HuH-7.5 (cell line): ENCODE measurements at regions not wholly inside any gene's neighbourhood (a gene's known extent, or its start where the extent isn't known, plus 50 kb on each side); places are given as distances from the start of the nearest gene placed in this dataset.

Experiments
- DNase-seq: peaks from one replicate; pipeline ENCODE4 v3.0.0; 2011; ENCODE audit warnings: low spot score

- no peak for DNase-seq
These were observed 136.8 kb upstream of the BTBD3 start for GRCh38 chr20:11780765-11781369.

DNA sequence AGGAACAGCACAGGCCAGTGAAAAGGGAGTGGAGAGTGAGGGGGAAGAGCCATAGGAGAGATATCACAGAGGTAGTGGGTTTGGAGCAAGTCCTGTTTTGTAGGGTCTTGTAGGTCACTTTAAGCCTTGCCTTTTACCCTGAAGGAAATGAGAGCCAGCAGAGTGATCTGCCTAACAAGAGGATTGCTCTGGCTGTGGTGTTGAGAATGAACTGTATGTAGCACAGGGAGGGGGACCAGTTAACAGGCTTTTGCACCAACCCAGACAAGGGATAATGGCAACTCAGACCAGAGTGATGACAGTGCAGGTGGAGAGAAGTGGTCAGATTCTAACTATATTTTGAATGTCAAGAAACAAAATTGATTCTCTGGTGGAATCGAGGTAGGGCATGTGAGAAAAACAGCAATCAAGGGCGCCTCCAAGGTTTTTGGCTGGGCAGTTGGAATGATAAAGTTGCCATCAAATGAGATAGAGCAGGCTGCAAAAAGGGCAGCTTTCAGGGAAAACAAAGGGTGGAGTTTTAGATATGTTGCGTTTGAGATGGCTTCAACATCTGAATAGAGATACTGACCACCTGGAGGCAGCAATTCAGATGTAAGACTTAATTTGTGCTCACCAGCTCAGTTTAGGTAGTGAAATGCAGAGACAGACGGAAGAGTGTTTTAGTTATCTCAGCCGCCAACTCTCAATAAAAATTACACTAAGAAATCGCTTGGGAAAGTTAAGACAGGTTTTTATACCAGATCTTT is 134.4 kb upstream of the BTBD3 start:
- no peak for DNase-seq

- DNase-seq, result no peak
These were observed 131.7 kb upstream of the BTBD3 start for GRCh38 chr20:11785885-11786507.

GRCh38 chr20:11790046-11790445 is 127.6 kb upstream of the BTBD3 start:
- DNase-seq, result no peak

GRCh38 chr20:11791316-11791715 is 126.4 kb upstream of the BTBD3 start:
- DNase-seq, result no peak

GRCh38 chr20:11791835-11792567 is 125.7 kb upstream of the BTBD3 start:
- no peak for DNase-seq

- no peak for DNase-seq
These were observed 125.1 kb upstream of the BTBD3 start for GRCh38 chr20:11792568-11792953.

DNA sequence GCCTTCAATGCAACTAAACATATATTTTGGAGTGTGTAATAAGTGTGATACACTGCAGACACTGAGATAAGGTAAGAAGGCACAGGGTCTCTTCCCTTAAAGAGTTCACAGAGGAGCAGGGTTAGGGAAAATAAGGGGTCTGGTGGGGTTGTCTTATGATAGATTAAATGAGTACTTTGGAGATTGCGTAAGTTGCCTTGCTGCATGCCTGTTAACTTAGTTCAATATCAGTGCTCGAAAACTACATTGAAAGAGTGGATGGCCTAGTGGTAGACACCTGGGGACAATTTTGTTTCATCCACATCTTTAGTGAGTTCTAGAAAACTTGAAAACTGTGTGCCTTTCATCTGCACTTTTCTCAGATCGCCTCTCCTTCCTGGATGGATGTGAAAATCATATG is 123.2 kb upstream of the BTBD3 start:
- no peak for DNase-seq

DNA sequence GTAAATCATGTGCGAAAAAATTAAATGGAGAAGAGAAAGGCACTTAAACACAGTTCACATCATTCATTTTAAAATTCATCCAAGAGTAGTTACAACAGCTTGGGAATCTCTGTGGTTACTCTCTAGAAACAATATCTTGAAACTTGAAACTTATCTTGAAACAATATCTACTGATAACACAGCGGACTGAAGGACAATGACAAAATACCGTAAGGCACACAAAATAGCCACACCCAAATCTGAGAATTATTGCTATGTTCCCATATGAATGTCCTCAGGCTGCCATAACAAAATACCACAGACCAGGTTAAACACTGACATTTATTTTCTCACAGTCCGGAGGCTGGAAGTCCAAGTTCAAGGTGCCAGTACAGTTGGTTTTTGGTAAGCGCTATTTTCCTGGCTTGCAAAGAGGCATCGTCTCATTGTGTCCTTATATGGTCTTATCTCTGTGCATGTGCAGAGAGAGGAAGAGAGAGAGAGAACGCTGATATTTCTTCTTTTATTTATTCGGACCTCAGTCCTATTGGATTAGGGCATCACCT is 122.5 kb upstream of the BTBD3 start:
- no peak for DNase-seq

DNA sequence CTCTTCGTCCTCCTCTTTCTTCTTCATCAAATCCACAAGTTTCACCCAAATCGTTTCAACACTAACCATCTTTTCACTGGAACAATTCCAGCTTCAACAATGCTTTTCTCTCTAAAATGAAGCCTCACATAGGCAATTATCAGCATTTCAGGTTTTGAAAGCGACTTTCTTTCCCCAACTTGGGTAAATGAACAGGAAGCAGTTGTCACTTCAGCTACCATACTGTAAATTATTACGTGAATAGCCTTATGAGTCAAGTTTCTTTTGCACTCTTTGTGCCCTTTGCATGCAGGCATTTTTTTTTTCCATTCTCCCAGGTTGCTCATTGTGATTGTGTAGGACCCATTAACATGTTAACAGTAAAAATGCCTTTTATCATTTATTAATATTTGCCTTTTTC is 121.7 kb upstream of the BTBD3 start:
- no peak for DNase-seq

DNA sequence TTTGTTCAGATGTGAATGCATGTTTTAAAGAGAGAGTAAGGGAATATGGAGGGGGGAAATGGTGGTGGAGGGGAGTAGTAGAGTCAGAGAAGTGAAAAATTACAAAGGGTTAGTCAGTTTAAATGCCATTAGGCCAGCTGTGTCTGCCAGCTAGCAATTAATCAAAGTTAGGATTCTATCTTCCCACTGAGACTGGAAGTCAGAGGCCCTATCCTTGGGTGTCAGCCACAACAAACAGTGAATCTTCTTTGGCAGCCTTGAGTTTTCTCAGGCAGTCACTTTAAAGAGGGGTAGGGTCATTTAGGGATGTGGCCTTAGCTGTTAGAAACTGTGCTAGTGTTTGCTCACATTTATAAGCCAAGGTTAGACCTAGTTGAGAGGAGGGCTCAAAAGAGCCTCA is 120.5 kb upstream of the BTBD3 start:
- DNase-seq, result no peak

DNA sequence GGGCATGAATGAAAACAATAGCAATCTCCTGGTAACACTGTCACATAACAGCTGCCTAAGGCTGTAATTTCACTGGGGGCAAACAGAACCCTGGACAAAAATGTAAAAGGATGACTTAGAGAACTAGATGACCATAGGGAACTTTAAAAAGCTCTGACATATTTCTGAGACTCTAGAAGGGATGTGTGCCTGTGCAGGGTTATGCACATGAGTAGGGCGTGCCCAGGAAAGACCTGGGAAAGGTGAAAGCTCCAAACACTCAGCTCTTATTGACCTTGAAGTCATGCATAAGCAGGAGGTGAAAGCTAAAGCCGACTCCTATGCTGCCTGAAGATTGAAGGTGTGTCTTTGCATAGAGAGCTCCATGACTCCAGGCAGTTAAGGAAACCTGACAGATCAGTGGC is 118.4 kb upstream of the BTBD3 start:
- no peak for DNase-seq

DNA sequence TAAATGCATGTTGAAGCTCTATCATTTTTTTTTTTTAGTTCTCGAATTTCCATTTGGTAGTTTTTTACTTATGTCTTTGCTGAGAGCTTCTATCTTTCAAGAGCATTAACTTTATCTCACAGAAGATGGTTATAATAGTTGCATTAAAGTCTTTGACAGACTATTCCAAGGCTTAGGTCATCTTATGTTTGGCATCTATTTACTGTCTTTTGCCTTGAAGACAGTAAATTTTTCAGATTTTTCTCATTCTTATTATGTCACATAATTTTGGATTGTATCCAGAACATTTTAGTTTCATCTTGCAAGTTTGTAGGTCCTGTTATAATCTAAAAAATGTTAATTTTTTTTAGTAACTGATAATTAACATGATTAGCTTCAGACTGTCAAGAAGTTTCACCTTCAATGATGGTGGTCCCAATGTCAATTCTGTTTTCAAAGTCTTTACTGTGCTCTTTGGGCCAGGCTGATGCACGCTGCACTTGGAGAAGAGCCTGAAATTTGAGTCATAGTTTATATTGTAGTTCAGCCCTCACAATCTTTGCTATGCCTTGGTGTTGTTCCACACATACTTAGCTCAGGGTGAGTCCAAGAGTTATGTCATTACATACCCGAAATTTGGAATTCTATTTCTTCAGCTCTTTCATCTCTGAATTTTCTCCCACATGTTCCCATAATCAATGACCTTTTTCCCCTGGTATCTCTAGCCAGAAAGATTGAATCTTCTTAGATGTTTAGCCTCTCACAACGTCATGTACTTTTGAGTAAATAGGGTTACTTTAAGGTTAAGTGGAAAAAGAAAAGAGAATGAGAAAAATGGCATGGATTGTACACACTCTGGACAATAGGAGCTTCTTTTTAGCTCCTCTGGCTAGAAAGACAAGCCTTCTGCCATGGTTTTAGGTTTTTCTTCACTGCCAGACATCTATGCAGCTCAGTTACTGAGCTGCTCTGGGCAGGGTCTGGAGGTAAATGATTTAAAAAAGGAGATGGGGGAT is 110.3 kb upstream of the BTBD3 start:
- DNase-seq, result no peak

GRCh38 chr20:11808841-11809240 is 108.9 kb upstream of the BTBD3 start:
- no peak for DNase-seq

DNA sequence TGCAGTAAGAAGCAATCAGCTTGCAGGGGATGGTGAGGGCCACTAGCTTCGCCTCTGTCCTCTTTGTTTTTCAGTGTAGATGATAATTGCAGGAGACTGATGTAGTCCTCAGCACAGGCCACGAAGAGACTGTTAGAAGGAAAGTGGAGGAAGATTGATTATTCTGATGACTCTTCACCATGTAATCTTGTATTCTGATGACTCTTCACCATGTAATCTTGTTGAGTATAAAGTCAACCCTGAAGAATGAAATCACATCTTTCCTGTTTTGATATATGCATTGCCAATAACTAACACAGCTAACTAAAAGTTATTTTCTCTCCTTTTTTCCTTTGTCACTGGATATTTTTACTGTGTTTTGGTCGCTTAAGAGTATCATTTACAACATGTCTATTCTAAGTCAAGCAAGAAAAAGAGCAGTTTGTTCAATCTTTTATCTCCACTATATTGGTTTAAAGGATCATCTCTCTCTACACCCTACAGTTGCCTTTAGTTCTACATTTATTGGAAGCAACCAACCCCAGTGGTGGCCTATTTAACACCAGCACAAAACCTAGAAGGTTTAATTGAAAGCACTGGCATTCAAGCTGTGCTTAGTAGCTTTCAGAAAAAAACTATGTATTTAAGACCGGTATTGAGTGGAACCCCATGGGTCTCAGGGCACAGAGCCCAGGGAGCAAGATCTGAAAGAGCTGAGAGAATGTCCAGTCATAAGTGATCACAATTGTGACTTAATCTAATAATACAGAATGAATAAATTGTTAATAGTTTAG is 107.2 kb upstream of the BTBD3 start:
- DNase-seq, result no peak

- no peak for DNase-seq
These were observed 104.4 kb upstream of the BTBD3 start for GRCh38 chr20:11813106-11813890.

DNA sequence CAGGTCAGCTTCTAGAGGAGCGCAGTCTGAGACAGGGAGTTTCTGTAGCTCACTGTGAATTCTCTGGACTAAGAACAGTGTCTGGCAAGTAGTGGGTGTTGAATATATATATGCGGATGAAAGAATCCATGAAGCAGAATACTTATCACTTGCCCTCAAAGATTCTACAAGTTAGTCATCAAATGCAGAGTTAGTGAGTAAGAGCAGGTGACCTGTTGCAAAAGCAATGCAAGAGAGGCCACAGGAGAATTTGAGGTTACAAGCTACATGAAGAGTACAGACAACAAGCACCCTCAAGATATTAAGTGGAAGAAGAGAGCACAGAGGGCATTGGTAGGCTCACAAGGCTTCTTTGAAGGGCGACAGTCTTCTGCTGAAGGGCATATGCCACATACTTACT is 103.4 kb upstream of the BTBD3 start:
- no peak for DNase-seq

- DNase-seq, result no peak
These were observed 96.9 kb upstream of the BTBD3 start for GRCh38 chr20:11820838-11821237.

GRCh38 chr20:11822540-11822794 is 95.2 kb upstream of the BTBD3 start:
- DNase-seq, result no peak

DNA sequence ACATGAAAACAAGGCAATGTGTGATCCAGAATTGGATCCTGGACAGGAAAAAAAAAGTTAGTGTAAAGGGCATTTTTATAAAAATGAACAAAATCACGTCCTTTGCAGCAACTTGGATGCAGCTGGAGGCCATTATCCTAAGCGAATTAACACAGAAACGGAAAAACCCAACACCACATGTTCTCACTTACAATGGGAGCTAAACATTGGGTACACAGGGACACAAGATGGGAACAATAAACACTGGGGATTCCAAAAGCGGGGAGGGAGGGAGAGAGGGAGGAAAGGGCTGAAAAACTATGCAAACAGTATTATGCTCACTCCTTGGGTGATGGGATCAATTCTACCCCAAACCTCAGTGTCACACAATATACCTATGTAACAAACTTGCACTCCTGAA is 91.4 kb upstream of the BTBD3 start:
- no peak for DNase-seq
